Activated naive CD8-positive, alpha-beta T cell treated with anti-CD3 and anti-CD28 coated beads, Interleukin-2, amount 50 U/mL, for 24 hours (primary cell): ENCODE measurements at regions not wholly inside any gene's neighbourhood (a gene's known extent, or its start where the extent isn't known, plus 50 kb on each side); places are given as distances from the start of the nearest gene placed in this dataset.
"Not testable (repeated sequence)": the region's sequence is repeated elsewhere in the genome, so short reads cannot be mapped to it uniquely, and the experiment has no call there.

Experiments used
- ATAC-seq: fragments of 150-1000 bp; cut with Tn5 transposase; one replicate; pipeline ENCODE4 v1.10.0; 2021
- DNase-seq: peaks from one replicate; pipeline ENCODE4 v3.0.0; 2021
- H3K27ac Mint-ChIP-seq: one replicate; pipeline ENCODE4 v1.8.0; 2021; ENCODE audit warnings: mild to moderate bottlenecking, mixed read lengths
- H3K27me3 Mint-ChIP-seq: one replicate; pipeline ENCODE4 v1.8.0; 2021; ENCODE audit warnings: mixed read lengths
- H3K36me3 Mint-ChIP-seq: one replicate; pipeline ENCODE4 v1.8.0; 2021; ENCODE audit warnings: low read depth, mixed read lengths
- H3K4me1 Mint-ChIP-seq: one replicate; pipeline ENCODE4 v1.8.0; 2021; ENCODE audit warnings: mixed read lengths
- H3K4me3 Mint-ChIP-seq: one replicate; pipeline ENCODE4 v1.8.0; 2021; ENCODE audit warnings: mild to moderate bottlenecking, moderate library complexity, mixed read lengths
- H3K9me3 Mint-ChIP-seq: one replicate; pipeline ENCODE4 v1.8.0; 2021; ENCODE audit warnings: mixed read lengths

- ATAC-seq (no peak), DNase-seq (no peak)
- no peak overlapping the region for H3K4me3 Mint-ChIP-seq
- no peaks in the 10 kb centered on the region for H3K4me1 Mint-ChIP-seq
- H3K36me3 Mint-ChIP-seq: no peaks in the 10 kb centered on the region
- peaks cover 4% of the 10 kb centered on the region for H3K9me3 Mint-ChIP-seq
- no peak overlapping the region for H3K27ac Mint-ChIP-seq
- peaks cover 8% of the 10 kb centered on the region for H3K27me3 Mint-ChIP-seq
Measured at GRCh38 chr2:235206399-235206798, 254.6 kb downstream of the SH3BP4 start.

GRCh38 chr2:235206980-235207579 lies 255.3 kb downstream of the SH3BP4 start:
- no peaks in the 10 kb centered on the region for H3K4me1 Mint-ChIP-seq
- ATAC-seq (no peak), DNase-seq (no peak)
- peaks cover 4% of the 10 kb centered on the region for H3K9me3 Mint-ChIP-seq
- H3K4me3 Mint-ChIP-seq: no peak overlapping the region
- peaks cover 8% of the 10 kb centered on the region for H3K27me3 Mint-ChIP-seq
- no peak overlapping the region for H3K27ac Mint-ChIP-seq
- no peaks in the 10 kb centered on the region for H3K36me3 Mint-ChIP-seq

- Mint-ChIP-seq H3K9me3 (peaks cover 4% of the 10 kb centered on the region), H3K36me3 (no peaks in the 10 kb centered on the region), H3K4me3 (no peak overlapping the region), H3K27me3 (peaks cover 6% of the 10 kb centered on the region), H3K4me1 (no peaks in the 10 kb centered on the region), H3K27ac (no peak overlapping the region)
- ATAC-seq (no peak), DNase-seq (no peak)
Measured at GRCh38 chr2:235211056-235211455, 259.2 kb downstream of the SH3BP4 start.

GRCh38 chr2:235212501-235213158 lies 260.8 kb downstream of the SH3BP4 start:
- DNase-seq: no peak
- no peak for ATAC-seq
- H3K4me3 Mint-ChIP-seq: no peak overlapping the region
- H3K36me3 Mint-ChIP-seq: no peaks in the 10 kb centered on the region
- peaks cover 13% of the 10 kb centered on the region for H3K27me3 Mint-ChIP-seq
- peaks cover 4% of the 10 kb centered on the region for H3K9me3 Mint-ChIP-seq
- H3K27ac Mint-ChIP-seq: no peak overlapping the region
- H3K4me1 Mint-ChIP-seq: no peaks in the 10 kb centered on the region

- Mint-ChIP-seq H3K27me3 (peaks cover 19% of the 10 kb centered on the region), H3K4me1 (no peaks in the 10 kb centered on the region)
Measured at GRCh38 chr2:235215248-235215647, 263.4 kb downstream of the SH3BP4 start.

DNA sequence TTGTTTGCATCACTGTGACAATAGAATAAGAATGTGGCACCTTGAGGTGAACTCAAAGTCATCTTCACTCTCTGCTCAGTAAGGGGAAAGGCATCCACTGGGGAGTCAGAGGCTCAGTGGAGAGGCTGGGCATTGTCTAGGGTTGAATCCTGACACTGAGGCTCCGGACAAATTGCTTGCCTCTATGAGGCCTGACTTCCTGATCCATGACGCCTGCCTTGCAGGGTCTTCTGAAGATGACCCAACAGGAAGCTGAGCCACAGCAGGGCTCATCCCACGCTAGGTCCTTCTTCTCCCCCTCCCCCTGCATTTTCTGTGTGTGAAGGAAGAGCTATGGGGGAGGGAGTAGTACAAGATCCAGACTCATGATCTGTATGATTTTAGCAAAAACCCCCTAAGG lies 265.1 kb downstream of the SH3BP4 start:
- Mint-ChIP-seq H3K9me3 (no peaks in the 10 kb centered on the region), H3K27ac (no peak overlapping the region), H3K36me3 (no peaks in the 10 kb centered on the region), H3K4me3 (no peak overlapping the region), H3K27me3 (peaks cover 19% of the 10 kb centered on the region), H3K4me1 (no peaks in the 10 kb centered on the region)
- DNase-seq (no peak), ATAC-seq (no peak)

More at GRCh38 chr2:235215248-235215647, 263.4 kb downstream of the SH3BP4 start:
- DNase-seq: no peak
- H3K4me3 Mint-ChIP-seq: no peak overlapping the region
- H3K9me3 Mint-ChIP-seq: no peaks in the 10 kb centered on the region
- H3K27ac Mint-ChIP-seq: no peak overlapping the region
- no peaks in the 10 kb centered on the region for H3K36me3 Mint-ChIP-seq
- ATAC-seq: no peak

- H3K4me1 Mint-ChIP-seq: no peaks in the 10 kb centered on the region
- no peak overlapping the region for H3K4me3 Mint-ChIP-seq
- no peak overlapping the region for H3K27ac Mint-ChIP-seq
- H3K36me3 Mint-ChIP-seq: no peaks in the 10 kb centered on the region
- H3K27me3 Mint-ChIP-seq: peaks cover 24% of the 10 kb centered on the region
- no peak for DNase-seq
- no peak for ATAC-seq
- H3K9me3 Mint-ChIP-seq: no peaks in the 10 kb centered on the region
Measured at GRCh38 chr2:235217846-235218245, 266.0 kb downstream of the SH3BP4 start.

GRCh38 chr2:235218486-235218907 lies 266.7 kb downstream of the SH3BP4 start:
- H3K9me3 Mint-ChIP-seq: no peaks in the 10 kb centered on the region
- ATAC-seq: no peak

DNA sequence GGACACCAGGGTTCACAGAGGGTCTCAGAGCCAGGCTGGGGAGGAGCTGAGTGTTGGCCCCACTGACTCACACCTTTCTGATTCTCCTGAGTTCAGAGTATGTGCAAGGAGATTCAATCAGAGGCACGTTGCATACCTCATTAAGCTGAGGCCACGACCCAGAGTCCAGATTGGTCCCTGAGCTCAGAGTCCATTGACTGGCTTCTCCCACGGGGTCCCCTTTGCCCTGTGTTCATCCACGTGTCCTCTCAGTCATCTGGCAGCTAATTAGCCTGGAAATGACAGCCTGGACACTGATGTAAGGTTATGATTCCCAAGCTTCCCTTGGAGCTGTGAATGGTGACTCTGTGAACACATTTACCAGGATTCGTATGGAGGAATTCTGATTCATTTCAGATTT lies 267.2 kb downstream of the SH3BP4 start:
- Mint-ChIP-seq H3K9me3 (no peaks in the 10 kb centered on the region), H3K4me3 (no peak overlapping the region)
- no peak for DNase-seq

More at GRCh38 chr2:235218486-235218907, 266.7 kb downstream of the SH3BP4 start:
- Mint-ChIP-seq H3K4me3 (no peak overlapping the region), H3K36me3 (no peaks in the 10 kb centered on the region), H3K27me3 (peaks cover 26% of the 10 kb centered on the region), H3K4me1 (no peaks in the 10 kb centered on the region), H3K27ac (no peak overlapping the region)
- DNase-seq: no peak

GRCh38 chr2:235220331-235220730 lies 268.5 kb downstream of the SH3BP4 start:
- no peak for DNase-seq
- Mint-ChIP-seq H3K27me3 (peaks cover 32% of the 10 kb centered on the region), H3K9me3 (no peaks in the 10 kb centered on the region), H3K27ac (no peak overlapping the region), H3K4me1 (no peaks in the 10 kb centered on the region), H3K4me3 (no peak overlapping the region), H3K36me3 (no peaks in the 10 kb centered on the region)
- ATAC-seq: no peak

More for the DNA sequence above, 267.2 kb downstream of the SH3BP4 start:
- peaks cover 31% of the 10 kb centered on the region for H3K27me3 Mint-ChIP-seq
- no peaks in the 10 kb centered on the region for H3K4me1 Mint-ChIP-seq
- H3K36me3 Mint-ChIP-seq: no peaks in the 10 kb centered on the region
- H3K27ac Mint-ChIP-seq: no peak overlapping the region
- no peak for ATAC-seq

GRCh38 chr2:235223011-235223410 lies 270.8 kb upstream of the AGAP1 start:
- no peak for ATAC-seq
- Mint-ChIP-seq H3K9me3 (no peaks in the 10 kb centered on the region), H3K4me3 (no peak overlapping the region), H3K27ac (no peak overlapping the region), H3K36me3 (no peaks in the 10 kb centered on the region), H3K4me1 (no peaks in the 10 kb centered on the region), H3K27me3 (peaks cover 21% of the 10 kb centered on the region)
- no peak for DNase-seq

DNA sequence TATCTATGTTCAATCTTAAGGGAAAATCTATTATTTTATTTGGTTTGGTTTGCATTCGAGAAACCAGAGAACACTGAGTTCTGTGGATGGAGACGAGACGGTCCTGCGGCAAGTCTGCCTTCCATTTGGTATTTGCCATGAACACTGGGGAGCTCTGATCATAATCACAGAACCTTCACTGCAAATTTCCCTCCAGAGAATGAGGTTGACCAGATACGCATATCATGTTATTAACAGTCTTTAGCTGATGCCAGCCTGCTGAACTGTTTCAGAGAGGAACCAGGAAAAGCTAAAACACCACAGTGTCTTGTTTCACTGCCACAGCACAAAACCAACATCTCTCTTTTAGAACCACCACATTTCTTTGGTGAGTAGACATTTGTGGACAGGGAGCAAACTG lies 269.4 kb upstream of the AGAP1 start:
- H3K27ac Mint-ChIP-seq: no peak overlapping the region
- no peaks in the 10 kb centered on the region for H3K9me3 Mint-ChIP-seq
- H3K36me3 Mint-ChIP-seq: no peaks in the 10 kb centered on the region
- DNase-seq (no peak), ATAC-seq (no peak)
- no peaks in the 10 kb centered on the region for H3K4me1 Mint-ChIP-seq
- H3K27me3 Mint-ChIP-seq: peaks cover 16% of the 10 kb centered on the region
- H3K4me3 Mint-ChIP-seq: no peak overlapping the region

DNA sequence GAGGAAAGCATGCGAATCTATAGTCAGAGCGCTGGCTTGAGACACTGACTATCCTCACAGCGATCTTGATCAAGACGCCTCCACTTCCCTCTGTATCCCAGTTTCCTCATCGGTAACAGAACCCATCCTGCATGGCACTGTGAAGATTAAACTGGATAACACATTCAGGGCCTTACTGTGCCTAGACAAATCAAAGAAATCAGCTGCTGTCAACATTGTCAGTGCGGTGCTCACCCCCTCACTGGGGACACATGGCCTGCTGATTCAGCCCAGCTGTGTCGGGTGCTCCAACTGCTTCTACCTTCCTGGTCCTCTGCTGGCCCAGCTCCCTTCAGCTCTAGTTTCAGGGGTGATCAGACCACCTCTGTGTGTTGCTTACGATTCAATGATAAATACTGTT lies 268.6 kb upstream of the AGAP1 start:
- H3K27me3 Mint-ChIP-seq: peaks cover 17% of the 10 kb centered on the region
- H3K9me3 Mint-ChIP-seq: no peaks in the 10 kb centered on the region
- H3K36me3 Mint-ChIP-seq: no peaks in the 10 kb centered on the region
- ATAC-seq (no peak), DNase-seq (no peak)
- no peak overlapping the region for H3K4me3 Mint-ChIP-seq
- no peak overlapping the region for H3K27ac Mint-ChIP-seq
- no peaks in the 10 kb centered on the region for H3K4me1 Mint-ChIP-seq

DNA sequence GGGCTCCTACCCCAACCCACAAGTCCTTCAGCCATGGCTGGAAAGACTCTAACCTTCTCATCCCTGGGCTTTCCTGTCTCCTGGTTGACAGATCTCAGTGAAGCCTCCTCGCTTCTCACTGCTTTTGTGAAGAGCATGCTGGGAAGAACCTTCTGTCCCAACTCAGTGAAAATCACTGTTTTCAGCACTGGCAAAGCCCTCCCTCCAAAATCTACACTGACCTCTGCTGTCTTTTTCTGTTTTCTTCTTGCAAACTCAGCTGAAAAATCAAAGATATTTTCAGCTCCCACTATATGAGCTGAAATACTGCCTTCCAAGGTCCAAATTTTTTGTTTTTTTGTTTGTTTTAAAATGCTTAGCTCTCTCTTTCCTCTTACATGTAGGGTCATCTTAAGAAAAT lies 266.3 kb upstream of the AGAP1 start:
- H3K9me3 Mint-ChIP-seq: no peaks in the 10 kb centered on the region
- no peaks in the 10 kb centered on the region for H3K36me3 Mint-ChIP-seq
- DNase-seq (no peak), ATAC-seq (no peak)
- H3K4me1 Mint-ChIP-seq: no peaks in the 10 kb centered on the region
- no peak overlapping the region for H3K27ac Mint-ChIP-seq
- peaks cover 15% of the 10 kb centered on the region for H3K27me3 Mint-ChIP-seq
- H3K4me3 Mint-ChIP-seq: no peak overlapping the region

DNA sequence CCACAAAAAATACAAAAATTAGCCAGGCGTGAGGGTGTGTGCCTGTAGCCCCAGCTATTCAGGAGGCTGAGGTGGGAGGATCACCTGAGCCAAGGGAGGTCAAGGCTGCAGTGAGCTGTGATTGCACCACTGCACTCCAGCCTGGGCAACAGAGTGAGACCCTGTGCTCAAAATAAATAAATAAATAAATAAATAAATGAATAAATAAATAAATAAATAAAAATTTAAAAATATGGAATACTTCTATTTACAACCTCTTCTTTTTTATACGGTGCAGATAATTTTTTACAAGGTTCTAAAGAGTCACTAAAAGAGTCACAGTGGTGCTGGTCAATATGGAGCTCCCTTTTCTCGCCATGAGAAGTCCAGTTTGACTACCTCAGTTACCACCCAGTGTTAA lies 265.4 kb upstream of the AGAP1 start:
- not testable (repeated sequence) for H3K4me1 Mint-ChIP-seq, ATAC-seq, DNase-seq

More for the DNA sequence above, 265.4 kb upstream of the AGAP1 start:
- H3K9me3 Mint-ChIP-seq, H3K27ac Mint-ChIP-seq, H3K36me3 Mint-ChIP-seq, H3K4me3 Mint-ChIP-seq: not testable (repeated sequence)
- peaks cover 10% of the 10 kb centered on the region for H3K27me3 Mint-ChIP-seq
